ENCODE measurements at regions not wholly inside any gene's neighbourhood (a gene's known extent, or its start where the extent isn't known, plus 50 kb on each side); places are given as distances from the start of the nearest gene placed in this dataset.

- TF ChIP-seq EZH2 (IDR thresholded peaks at IDR 0.05; ENCODE audit: insufficient read depth, low read length), result no peak
- TF ChIP-seq, protein P1, sequence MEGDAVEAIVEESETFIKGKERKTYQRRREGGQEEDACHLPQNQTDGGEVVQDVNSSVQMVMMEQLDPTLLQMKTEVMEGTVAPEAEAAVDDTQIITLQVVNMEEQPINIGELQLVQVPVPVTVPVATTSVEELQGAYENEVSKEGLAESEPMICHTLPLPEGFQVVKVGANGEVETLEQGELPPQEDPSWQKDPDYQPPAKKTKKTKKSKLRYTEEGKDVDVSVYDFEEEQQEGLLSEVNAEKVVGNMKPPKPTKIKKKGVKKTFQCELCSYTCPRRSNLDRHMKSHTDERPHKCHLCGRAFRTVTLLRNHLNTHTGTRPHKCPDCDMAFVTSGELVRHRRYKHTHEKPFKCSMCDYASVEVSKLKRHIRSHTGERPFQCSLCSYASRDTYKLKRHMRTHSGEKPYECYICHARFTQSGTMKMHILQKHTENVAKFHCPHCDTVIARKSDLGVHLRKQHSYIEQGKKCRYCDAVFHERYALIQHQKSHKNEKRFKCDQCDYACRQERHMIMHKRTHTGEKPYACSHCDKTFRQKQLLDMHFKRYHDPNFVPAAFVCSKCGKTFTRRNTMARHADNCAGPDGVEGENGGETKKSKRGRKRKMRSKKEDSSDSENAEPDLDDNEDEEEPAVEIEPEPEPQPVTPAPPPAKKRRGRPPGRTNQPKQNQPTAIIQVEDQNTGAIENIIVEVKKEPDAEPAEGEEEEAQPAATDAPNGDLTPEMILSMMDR (IDR thresholded peaks at IDR 0.05; ENCODE audit: insufficient read depth, low read depth, low read length), result no peak
These were observed 110.3 kb upstream of the IPO5 start for GRCh38 chr13:97843189-97843588.

DNA sequence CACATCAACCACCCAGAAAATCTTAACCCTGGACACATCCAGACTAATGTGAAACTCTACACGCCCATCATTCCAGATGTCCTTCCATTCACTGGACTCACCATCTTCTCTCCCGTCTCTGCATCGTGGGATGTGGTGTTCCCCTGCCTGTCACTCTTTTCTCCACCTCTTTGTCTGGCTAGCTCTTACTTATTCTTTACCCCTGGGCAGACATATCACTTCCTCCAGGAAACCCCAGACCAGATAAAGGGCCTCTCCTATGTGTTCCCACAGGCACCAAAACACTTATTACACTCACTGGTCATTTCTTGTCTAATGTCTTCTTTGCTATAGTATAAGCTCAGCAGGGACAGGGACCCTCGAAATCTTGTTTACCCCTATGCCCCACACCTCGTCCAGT, 109.3 kb upstream of the IPO5 start:
- Histone ChIP-seq H4K20me1 (ENCODE audit: insufficient read depth, low read length) (no peaks in the 10 kb centered on the region), H3K9me3 (ENCODE audit: insufficient read depth, low read depth, low read length) (no peaks in the 10 kb centered on the region), H3K36me3 (ENCODE audit: insufficient read depth, low read length) (no peaks in the 10 kb centered on the region), H3K4me1 (ENCODE audit: insufficient read depth, low read length) (no peaks in the 10 kb centered on the region), H3K9ac (ENCODE audit: low read length) (no peak overlapping the region), H3K4me3 (ENCODE audit: insufficient read depth, low read depth, low read length) (no peak overlapping the region), H3K4me2 (ENCODE audit: low read length) (no peak overlapping the region), H3K27me3 (ENCODE audit: insufficient read depth, low read length) (no peaks in the 10 kb centered on the region), H3K79me2 (ENCODE audit: insufficient read depth, low read length) (no peaks in the 10 kb centered on the region), H2AFZ (ENCODE audit: low read depth, low read length) (no peak overlapping the region), H3K27ac (ENCODE audit: low read depth, low read length) (no peak overlapping the region)
- Mint-ChIP-seq H3K27ac (ENCODE audit: unreplicated experiment) (peak overlapping the region; percentile 0), H3K4me3 (ENCODE audit: unreplicated experiment) (no peak overlapping the region), H3K27me3 (ENCODE audit: low read depth, unreplicated experiment) (peaks cover 2% of the 10 kb centered on the region), H3K9me3 (ENCODE audit: unreplicated experiment) (no peaks in the 10 kb centered on the region), H3K36me3 (ENCODE audit: low read depth, unreplicated experiment) (no peaks in the 10 kb centered on the region), H3K4me1 (ENCODE audit: low read depth, unreplicated experiment) (peaks cover 5% of the 10 kb centered on the region)
- FAIRE-seq (no peak), DNase-seq (ENCODE audit: low read depth) (no peak)
- TF ChIP-seq, protein P1 (IDR thresholded peaks at IDR 0.05; ENCODE audit: insufficient read depth, low read depth, low read length), result no peak
- no peak for TF ChIP-seq EZH2 (IDR thresholded peaks at IDR 0.05; ENCODE audit: insufficient read depth, low read length)

More at GRCh38 chr13:97843189-97843588, 110.3 kb upstream of the IPO5 start:
- Histone ChIP-seq H3K4me2 (ENCODE audit: low read length) (no peak overlapping the region), H3K79me2 (ENCODE audit: insufficient read depth, low read length) (no peaks in the 10 kb centered on the region), H3K4me3 (ENCODE audit: insufficient read depth, low read depth, low read length) (no peak overlapping the region), H3K27ac (ENCODE audit: low read depth, low read length) (no peak overlapping the region), H3K4me1 (ENCODE audit: insufficient read depth, low read length) (no peaks in the 10 kb centered on the region), H3K27me3 (ENCODE audit: insufficient read depth, low read length) (no peaks in the 10 kb centered on the region), H3K9ac (ENCODE audit: low read length) (no peak overlapping the region), H3K36me3 (ENCODE audit: insufficient read depth, low read length) (no peaks in the 10 kb centered on the region), H3K9me3 (ENCODE audit: insufficient read depth, low read depth, low read length) (no peaks in the 10 kb centered on the region), H2AFZ (ENCODE audit: low read depth, low read length) (no peak overlapping the region), H4K20me1 (ENCODE audit: insufficient read depth, low read length) (no peaks in the 10 kb centered on the region)
- no peak for DNase-seq (ENCODE audit: low read depth)
- no peak for FAIRE-seq
- Mint-ChIP-seq H3K27me3 (ENCODE audit: low read depth, unreplicated experiment) (peaks cover 2% of the 10 kb centered on the region), H3K27ac (ENCODE audit: unreplicated experiment) (no peak overlapping the region), H3K9me3 (ENCODE audit: unreplicated experiment) (no peaks in the 10 kb centered on the region), H3K4me3 (ENCODE audit: unreplicated experiment) (no peak overlapping the region), H3K36me3 (ENCODE audit: low read depth, unreplicated experiment) (no peaks in the 10 kb centered on the region), H3K4me1 (ENCODE audit: low read depth, unreplicated experiment) (peaks cover 4% of the 10 kb centered on the region)

DNA sequence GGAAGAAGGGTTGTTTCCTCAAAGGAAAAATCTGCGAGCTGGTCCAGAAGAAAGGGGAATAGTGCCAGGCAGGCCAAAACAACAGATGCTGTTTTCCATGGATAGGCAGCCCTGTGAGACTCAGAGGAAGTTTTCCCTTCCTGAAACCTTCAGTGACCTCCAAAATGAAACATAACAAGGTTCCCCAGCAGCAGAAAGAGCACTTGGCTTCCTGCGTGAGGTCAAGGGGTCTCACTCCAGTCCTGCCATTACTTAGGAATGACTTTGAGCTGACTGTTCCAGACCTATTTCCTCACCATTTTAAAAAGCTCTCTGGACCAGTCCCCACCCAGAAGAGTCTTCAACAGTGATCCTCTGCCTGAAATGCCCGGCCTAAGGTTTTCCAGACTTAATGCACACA, 104.6 kb upstream of the IPO5 start:
- no peak overlapping the region for H3K9ac ChIP-seq (ENCODE audit: low read length)
- Mint-ChIP-seq H3K4me1 (ENCODE audit: low read depth, unreplicated experiment) (peaks cover 12% of the 10 kb centered on the region), H3K4me3 (ENCODE audit: unreplicated experiment) (no peak overlapping the region), H3K9me3 (ENCODE audit: unreplicated experiment) (peaks cover 5% of the 10 kb centered on the region), H3K36me3 (ENCODE audit: low read depth, unreplicated experiment) (no peaks in the 10 kb centered on the region), H3K27me3 (ENCODE audit: low read depth, unreplicated experiment) (no peaks in the 10 kb centered on the region), H3K27ac (ENCODE audit: unreplicated experiment) (no peak overlapping the region)
- TF ChIP-seq EZH2 (IDR thresholded peaks at IDR 0.05; ENCODE audit: insufficient read depth, low read length), result no peak
- TF ChIP-seq, protein P1 (IDR thresholded peaks at IDR 0.05; ENCODE audit: insufficient read depth, low read depth, low read length), result no peak
- H3K79me2 ChIP-seq (ENCODE audit: insufficient read depth, low read length), result no peaks in the 10 kb centered on the region
- peaks cover 7% of the 10 kb centered on the region for H3K4me1 ChIP-seq (ENCODE audit: insufficient read depth, low read length)
- no peaks in the 10 kb centered on the region for H3K27me3 ChIP-seq (ENCODE audit: insufficient read depth, low read length)
- H3K27ac ChIP-seq (ENCODE audit: low read depth, low read length), result no peak overlapping the region
- H3K9me3 ChIP-seq (ENCODE audit: insufficient read depth, low read depth, low read length), result no peaks in the 10 kb centered on the region
- FAIRE-seq (no peak), DNase-seq (ENCODE audit: low read depth) (no peak)
- H2AFZ ChIP-seq (ENCODE audit: low read depth, low read length), result no peak overlapping the region
- no peaks in the 10 kb centered on the region for H3K36me3 ChIP-seq (ENCODE audit: insufficient read depth, low read length)
- no peaks in the 10 kb centered on the region for H4K20me1 ChIP-seq (ENCODE audit: insufficient read depth, low read length)
- H3K4me2 ChIP-seq (ENCODE audit: low read length), result no peak overlapping the region
- no peak overlapping the region for H3K4me3 ChIP-seq (ENCODE audit: insufficient read depth, low read depth, low read length)
